T-cell (primary cell): ENCODE measurements at regions not wholly inside any gene's neighbourhood (a gene's known extent, or its start where the extent isn't known, plus 50 kb on each side); places are given as distances from the start of the nearest gene placed in this dataset.

Experiments
- ATAC-seq, 4 experiments: fragments of 200-7000 bp in 3 of 4; fragments of 150-1000 bp in 1 of 4; cut with Tn5 transposase; replicated peaks in 1 of 4; 1 replicate in 3 of 4; 2 replicates in 1 of 4; pipeline ENCODE4 v1.10.0; 2021; ENCODE audit warnings: moderate library complexity in 3 of 4, mild to moderate bottlenecking in 2 of 4, moderate number of reproducible peaks in 1 of 4
- CTCF ChIA-PET, 2 donors: fragments of 300-600 bp; sonication (Branson Sonifier 250); formaldehyde crosslinking; loops; one replicate each; lab custom pipeline; 2022; ENCODE audit warnings: antibody characterized with exemption in 2 of 2; lab: Charles Lee
- POLR2A ChIA-PET, 2 donors: fragments of 300-600 bp; sonication (Branson Sonifier 250); formaldehyde crosslinking; loops; one replicate each; lab custom pipeline; 2022; ENCODE audit warnings: antibody characterized with exemption in 2 of 2; lab: Charles Lee
- DNase-seq, 35 experiments: peaks; one replicate each; pipeline versions ENCODE4 v3.0.0 to v3.0.0-alpha.2; 2013 to 2023
- H3K27ac ChIP-seq: one replicate; pipeline ENCODE4 v1.5.1; 2013; ENCODE audit warnings: low read length
- H3K27me3 ChIP-seq, 2 experiments: replicated peaks in 1 of 2; 1 replicate in 1 of 2; 2 replicates in 1 of 2; pipeline versions ENCODE4 v1.6.1 to v1.7.0; 2013; ENCODE audit warnings: low read length in 1 of 2, mixed read lengths in 1 of 2; ENCODE audit not compliant: control insufficient read depth in 2 of 2, insufficient read depth in 2 of 2; ENCODE audit errors: extremely low read depth in 1 of 2
- H3K36me3 ChIP-seq, 2 donors: 1 replicate in 1 of 2; 2 replicates in 1 of 2; pipeline versions ENCODE4 v1.6.1 to v1.7.0; 2013; ENCODE audit warnings: low read length in 1 of 2; ENCODE audit not compliant: control insufficient read depth in 2 of 2, insufficient read depth in 1 of 2; ENCODE audit errors: extremely low read depth in 1 of 2
- H3K4me1 ChIP-seq, 2 experiments: 1 replicate in 1 of 2; 2 replicates in 1 of 2; pipeline versions ENCODE4 v1.6.1 to v1.7.0; 2013; ENCODE audit warnings: low read length in 2 of 2, mixed read lengths in 1 of 2; ENCODE audit not compliant: insufficient read depth in 2 of 2, control insufficient read depth in 1 of 2; ENCODE audit errors: extremely low read depth in 1 of 2
- H3K4me3 ChIP-seq, 2 donors: 1 replicate in 1 of 2; 2 replicates in 1 of 2; pipeline versions ENCODE4 v1.5.1 to v1.7.0; 2013; ENCODE audit warnings: mild to moderate bottlenecking in 2 of 2, low read length in 1 of 2, moderate library complexity in 1 of 2; ENCODE audit not compliant: control insufficient read depth in 1 of 2; ENCODE audit errors: extremely low read depth in 1 of 2
- H3K9me3 ChIP-seq: 2 replicates; pipeline ENCODE4 v1.7.0; 2013
- H3K27ac Mint-ChIP-seq, 2 donors: one replicate each; pipeline ENCODE4 v1.8.0; 2020 to 2021; ENCODE audit warnings: mild to moderate bottlenecking in 2 of 2, mixed read lengths in 2 of 2
- H3K27me3 Mint-ChIP-seq, 2 donors: one replicate each; pipeline ENCODE4 v1.8.0; 2021 to 2022; ENCODE audit warnings: mixed read lengths in 2 of 2
- H3K36me3 Mint-ChIP-seq: one replicate; pipeline ENCODE4 v1.8.0; 2021; ENCODE audit warnings: mixed read lengths
- H3K4me1 Mint-ChIP-seq, 3 donors: one replicate each; pipeline ENCODE4 v1.8.0; 2020 to 2022; ENCODE audit warnings: mixed read lengths in 3 of 3, mild to moderate bottlenecking in 1 of 3
- H3K4me3 Mint-ChIP-seq, 3 donors: one replicate each; pipeline ENCODE4 v1.8.0; 2020 to 2022; ENCODE audit warnings: mild to moderate bottlenecking in 3 of 3, mixed read lengths in 3 of 3, moderate library complexity in 3 of 3
- H3K9me3 Mint-ChIP-seq, 3 donors: one replicate each; pipeline ENCODE4 v1.8.0; 2020 to 2022; ENCODE audit warnings: mixed read lengths in 3 of 3
- WGBS: methylation state at CpG from one replicate; pipeline ENCODE4 v1.1.5; 2013; ENCODE audit warnings: missing lambda C conversion rate; ENCODE audit not compliant: insufficient coverage; 5-methylcytosine and 5-hydroxymethylcytosine counted together

- ATAC-seq = no peak
- Histone ChIP-seq H3K36me3 (no peaks in the 10 kb centered on the region), H3K4me1 (no peaks in the 10 kb centered on the region), H3K27me3 (peaks cover 0 to 10% of the 10 kb centered on the region in 2 experiments), H3K9me3 (no peaks in the 10 kb centered on the region), H3K4me3 (no peak overlapping the region), H3K27ac (no peak overlapping the region)
- 78% methylated on average over 5 of the region's 5 CpGs for WGBS
- CTCF ChIA-PET = no interaction called here
- no peaks in the 10 kb centered on the region for H3K36me3 Mint-ChIP-seq
- H3K27me3 Mint-ChIP-seq = peaks cover 4 to 13% of the 10 kb centered on the region in 2 donors
- H3K4me3 Mint-ChIP-seq = no peak overlapping the region
- DNase-seq = no peak
- H3K27ac Mint-ChIP-seq = no peak overlapping the region
- peaks cover 0 to 3% (median 0%) of the 10 kb centered on the region in 3 donors for H3K4me1 Mint-ChIP-seq
- POLR2A ChIA-PET = no interaction called here
- peaks cover 0 to 4% (median 0%) of the 10 kb centered on the region in 3 donors for H3K9me3 Mint-ChIP-seq
Measured at GRCh38 chr20:5492937-5493336, 117.9 kb downstream of the GPCPD1 start.

DNA sequence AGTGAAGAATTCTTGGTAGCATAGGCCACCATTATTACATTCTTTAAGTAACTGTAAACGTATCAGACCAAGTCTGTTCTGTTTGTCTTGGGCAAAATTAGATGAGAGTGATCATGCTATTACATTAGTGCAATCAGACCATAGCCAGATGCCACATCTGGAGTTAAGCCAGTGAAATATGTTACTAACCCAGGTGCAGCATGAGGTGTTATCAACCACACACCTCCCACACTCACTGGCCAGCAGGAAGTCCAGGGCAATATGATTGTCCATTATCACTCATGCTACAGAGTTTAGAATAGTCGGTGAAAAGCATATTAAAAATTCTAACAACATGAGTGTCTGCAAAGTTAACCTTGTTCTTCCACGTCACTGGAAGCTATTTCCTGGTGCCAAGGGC, 119.4 kb downstream of the GPCPD1 start:
- no peak overlapping the region for H3K4me3 Mint-ChIP-seq
- H3K27ac ChIP-seq = no peak overlapping the region
- peaks cover 12 to 26% of the 10 kb centered on the region in 2 donors for H3K27me3 Mint-ChIP-seq
- ChIA-PET POLR2A (no interaction called here), CTCF (no interaction called here)
- DNase-seq (no peak), ATAC-seq (no peak)
- H3K36me3 Mint-ChIP-seq = no peaks in the 10 kb centered on the region
- no peaks in the 10 kb centered on the region for H3K9me3 ChIP-seq
- peaks cover 0 to under 1% of the 10 kb centered on the region in 2 experiments for H3K4me1 ChIP-seq
- no CpG with 5 or more reads among the region's 3 CpGs for WGBS
- H3K27me3 ChIP-seq = peaks cover 0 to 6% of the 10 kb centered on the region in 2 experiments
- no peak overlapping the region for H3K27ac Mint-ChIP-seq
- H3K9me3 Mint-ChIP-seq = peaks cover 0 to 4% (median 0%) of the 10 kb centered on the region in 3 donors
- H3K36me3 ChIP-seq = no peaks in the 10 kb centered on the region
- H3K4me3 ChIP-seq = no peak overlapping the region
- peaks cover 4 to 12% (median 6%) of the 10 kb centered on the region in 3 donors for H3K4me1 Mint-ChIP-seq

- CTCF ChIA-PET = no interaction called here
- Histone ChIP-seq H3K9me3 (no peaks in the 10 kb centered on the region), H3K4me3 (no peak overlapping the region), H3K27me3 (peaks cover 0 to 23% of the 10 kb centered on the region in 2 experiments), H3K36me3 (no peaks in the 10 kb centered on the region), H3K4me1 (peaks cover 3 to 12% of the 10 kb centered on the region in 2 experiments), H3K27ac (no peak overlapping the region)
- no peak overlapping the region for H3K4me3 Mint-ChIP-seq
- no CpG with 5 or more reads among the region's 1 CpG for WGBS
- DNase-seq (no peak), ATAC-seq (no peak)
- peaks cover 7 to 23% (median 10%) of the 10 kb centered on the region in 3 donors for H3K4me1 Mint-ChIP-seq
- peaks cover 12 to 35% of the 10 kb centered on the region in 2 donors for H3K27me3 Mint-ChIP-seq
- no peaks in the 10 kb centered on the region for H3K36me3 Mint-ChIP-seq
- H3K9me3 Mint-ChIP-seq = peaks cover 0 to under 1% (median 0%) of the 10 kb centered on the region in 3 donors
- POLR2A ChIA-PET = no interaction called here
- no peak overlapping the region for H3K27ac Mint-ChIP-seq
Measured at GRCh38 chr20:5489601-5490000, 121.2 kb downstream of the GPCPD1 start.

DNA sequence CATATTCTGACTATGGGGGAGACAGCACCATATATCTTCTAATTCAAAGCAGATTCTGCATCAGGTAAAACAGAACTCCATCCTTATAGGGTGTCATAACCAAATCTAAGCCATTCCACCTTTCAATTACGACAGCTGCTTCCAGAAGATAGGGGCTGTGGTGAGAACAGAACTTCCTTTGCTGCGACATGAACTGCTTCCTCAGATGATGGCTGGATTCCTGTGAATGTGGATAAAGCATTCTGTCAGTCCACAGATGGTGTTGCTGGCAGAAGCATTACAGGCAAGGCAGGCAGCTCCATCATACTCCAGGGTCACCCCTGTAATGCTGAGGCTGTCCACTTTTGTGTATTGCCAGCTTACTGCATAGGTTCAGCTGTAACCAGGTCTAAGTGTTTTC, 122.0 kb downstream of the GPCPD1 start:
- Mint-ChIP-seq H3K9me3 (no peaks in the 10 kb centered on the region), H3K27me3 (peaks cover 12 to 33% of the 10 kb centered on the region in 2 donors), H3K4me1 (peaks cover 7 to 23% (median 10%) of the 10 kb centered on the region in 3 donors), H3K36me3 (no peaks in the 10 kb centered on the region), H3K27ac (no peak overlapping the region), H3K4me3 (no peak overlapping the region)
- 20% methylated on average over 1 of the region's 2 CpGs for WGBS
- H3K27ac ChIP-seq = no peak overlapping the region
- ChIA-PET CTCF (no interaction called here), POLR2A (no interaction called here)
- ATAC-seq (no peak), DNase-seq (no peak)
- H3K4me1 ChIP-seq = peaks cover 3 to 12% of the 10 kb centered on the region in 2 experiments
- H3K27me3 ChIP-seq = peaks cover 0 to 28% of the 10 kb centered on the region in 2 experiments
- no peak overlapping the region for H3K4me3 ChIP-seq
- H3K36me3 ChIP-seq = no peaks in the 10 kb centered on the region
- no peaks in the 10 kb centered on the region for H3K9me3 ChIP-seq

GRCh38 chr20:5486377-5487054, 124.3 kb downstream of the GPCPD1 start:
- peaks cover 12 to 33% of the 10 kb centered on the region in 2 donors for H3K27me3 Mint-ChIP-seq
- no peak overlapping the region for H3K27ac Mint-ChIP-seq
- ATAC-seq = peak in 1 of 4 experiments; percentile 38

GRCh38 chr20:5484926-5485325, 125.9 kb downstream of the GPCPD1 start:
- DNase-seq (no peak), ATAC-seq (no peak)
- Histone ChIP-seq H3K4me3 (no peak overlapping the region), H3K27me3 (peaks cover 0 to 30% of the 10 kb centered on the region in 2 experiments), H3K36me3 (no peaks in the 10 kb centered on the region), H3K4me1 (peaks cover 3 to 12% of the 10 kb centered on the region in 2 experiments), H3K9me3 (no peaks in the 10 kb centered on the region), H3K27ac (no peak overlapping the region)
- CTCF ChIA-PET = no interaction called here
- Mint-ChIP-seq H3K27me3 (peaks cover 12 to 33% of the 10 kb centered on the region in 2 donors), H3K9me3 (no peaks in the 10 kb centered on the region), H3K36me3 (no peaks in the 10 kb centered on the region), H3K27ac (no peak overlapping the region), H3K4me1 (peaks cover 4 to 23% (median 10%) of the 10 kb centered on the region in 3 donors), H3K4me3 (no peak overlapping the region)
- 79% methylated on average over 8 of the region's 8 CpGs for WGBS
- POLR2A ChIA-PET = no interaction called here

More at GRCh38 chr20:5486377-5487054, 124.3 kb downstream of the GPCPD1 start:
- ChIA-PET POLR2A (no interaction called here), CTCF (no interaction called here)
- H3K36me3 Mint-ChIP-seq = no peaks in the 10 kb centered on the region
- H3K4me1 Mint-ChIP-seq = peaks cover 7 to 23% (median 10%) of the 10 kb centered on the region in 3 donors
- Histone ChIP-seq H3K27ac (no peak overlapping the region), H3K9me3 (no peaks in the 10 kb centered on the region), H3K4me3 (no peak overlapping the region), H3K36me3 (no peaks in the 10 kb centered on the region), H3K4me1 (peaks cover 3 to 12% of the 10 kb centered on the region in 2 experiments), H3K27me3 (peaks cover 0 to 30% of the 10 kb centered on the region in 2 experiments)
- H3K4me3 Mint-ChIP-seq = no peak overlapping the region
- H3K9me3 Mint-ChIP-seq = no peaks in the 10 kb centered on the region
- peak in 1 of 35 experiments; percentile 19 for DNase-seq
- 54% methylated on average over 4 of the region's 5 CpGs for WGBS
